Muscle of leg (tissue), 3 donors: ENCODE measurements at regions not wholly inside any gene's neighbourhood (a gene's known extent, or its start where the extent isn't known, plus 50 kb on each side); places are given as distances from the start of the nearest gene placed in this dataset.

Source experiments
- DNase-seq: peaks from one replicate; pipeline ENCODE4 v3.0.0; 2013
- H3K27ac ChIP-seq: one replicate; pipeline ENCODE4 v1.5.1; 2013; ENCODE audit warnings: mild to moderate bottlenecking, low read length, control low read depth
- H3K27me3 ChIP-seq: one replicate; pipeline ENCODE4 v1.6.1; 2013; ENCODE audit warnings: low read length; ENCODE audit not compliant: control insufficient read depth, insufficient read depth
- H3K36me3 ChIP-seq: one replicate; pipeline ENCODE4 v1.6.1; 2013; ENCODE audit warnings: low read length; ENCODE audit not compliant: control insufficient read depth, insufficient read depth
- H3K4me1 ChIP-seq: one replicate; pipeline ENCODE4 v1.6.1; 2013; ENCODE audit warnings: low read length; ENCODE audit not compliant: control insufficient read depth, insufficient read depth
- H3K4me3 ChIP-seq: one replicate; pipeline ENCODE4 v1.5.1; 2013; ENCODE audit warnings: low read length, control low read depth
- H3K9me3 ChIP-seq: replicated peaks from 2 replicates; pipeline ENCODE4 v1.6.1; 2013; ENCODE audit warnings: low read depth, low read length; ENCODE audit not compliant: control insufficient read depth
- WGBS: methylation state at CpG from one replicate; pipeline ENCODE4 v1.1.5; 2013; ENCODE audit warnings: missing lambda C conversion rate; ENCODE audit not compliant: insufficient coverage; 5-methylcytosine and 5-hydroxymethylcytosine counted together

DNA sequence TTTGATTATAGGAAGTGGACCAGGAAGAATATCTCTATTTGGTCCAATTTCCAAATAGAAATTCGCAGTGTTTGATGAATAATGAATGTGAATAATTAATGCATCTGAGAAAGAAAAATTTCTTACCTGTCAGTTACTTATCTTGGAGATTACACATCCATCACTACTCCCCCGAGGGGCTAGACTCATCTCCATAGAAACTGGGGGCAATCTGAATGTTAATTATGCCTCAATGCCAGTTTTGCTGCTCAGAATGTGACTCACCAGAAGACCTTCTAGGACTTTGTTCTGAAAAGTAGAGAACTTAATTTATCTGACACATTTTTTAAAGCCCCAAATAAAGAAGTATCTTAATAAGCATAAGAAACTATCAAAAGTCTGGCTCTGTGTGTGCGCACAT, 233.4 kb upstream of the NR4A3 start:
- no peak overlapping the region for H3K4me3 ChIP-seq
- no peak for DNase-seq
- WGBS: no CpG with 5 or more reads among the region's 3 CpGs

DNA sequence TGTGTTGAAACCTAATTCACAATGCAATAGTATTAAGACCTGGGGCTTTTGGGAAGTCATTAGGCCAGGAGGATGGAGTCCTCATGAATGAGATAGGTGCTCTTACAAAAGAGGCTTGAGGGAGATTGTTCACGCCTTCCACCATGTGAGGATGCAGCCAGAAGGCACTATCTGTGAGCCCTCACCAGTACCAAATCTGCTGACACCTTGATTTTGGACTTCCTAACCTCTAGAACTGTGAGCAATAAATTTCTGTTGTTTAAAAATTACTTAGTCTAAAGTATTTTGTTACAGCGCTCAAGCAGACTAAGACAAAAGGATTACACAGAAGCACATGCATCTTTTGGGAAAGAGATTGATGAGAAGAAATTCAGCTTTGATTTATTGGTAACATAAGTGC, 232.9 kb upstream of the NR4A3 start:
- no peaks in the 10 kb centered on the region for H3K27me3 ChIP-seq
- WGBS: no CpG with 5 or more reads among the region's 2 CpGs
- H3K36me3 ChIP-seq: no peaks in the 10 kb centered on the region
- DNase-seq: no peak
- no peak overlapping the region for H3K4me3 ChIP-seq
- H3K4me1 ChIP-seq: no peaks in the 10 kb centered on the region
- H3K9me3 ChIP-seq: peaks cover 2% of the 10 kb centered on the region
- H3K27ac ChIP-seq: no peak overlapping the region

More for the DNA sequence above, 233.4 kb upstream of the NR4A3 start:
- Histone ChIP-seq H3K27ac (no peak overlapping the region), H3K4me1 (no peaks in the 10 kb centered on the region), H3K9me3 (peaks cover 3% of the 10 kb centered on the region), H3K36me3 (no peaks in the 10 kb centered on the region), H3K27me3 (no peaks in the 10 kb centered on the region)

DNA sequence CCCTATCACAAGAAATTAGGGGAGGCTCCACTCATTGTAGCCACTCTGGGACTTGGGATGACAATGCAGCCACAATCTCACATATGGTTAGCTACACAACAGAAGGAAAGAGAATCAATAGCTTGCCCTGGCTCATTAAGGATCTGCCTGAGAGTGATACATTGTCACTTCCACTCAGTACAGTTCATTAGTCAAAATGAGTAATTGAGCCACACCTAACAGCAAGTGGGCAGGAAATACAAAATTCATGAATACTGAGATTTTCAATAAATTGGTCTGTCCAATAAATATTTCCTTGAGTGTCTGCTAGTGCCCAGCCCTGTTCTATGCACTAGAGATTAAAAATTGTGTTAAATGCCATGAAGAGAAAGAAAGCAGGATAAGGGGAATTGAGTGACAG, 231.3 kb upstream of the NR4A3 start:
- Histone ChIP-seq H3K27me3 (no peaks in the 10 kb centered on the region), H3K4me1 (no peaks in the 10 kb centered on the region), H3K9me3 (no peaks in the 10 kb centered on the region), H3K27ac (peak overlapping the region; percentile 9), H3K4me3 (no peak overlapping the region), H3K36me3 (no peaks in the 10 kb centered on the region)
- no peak for DNase-seq

DNA sequence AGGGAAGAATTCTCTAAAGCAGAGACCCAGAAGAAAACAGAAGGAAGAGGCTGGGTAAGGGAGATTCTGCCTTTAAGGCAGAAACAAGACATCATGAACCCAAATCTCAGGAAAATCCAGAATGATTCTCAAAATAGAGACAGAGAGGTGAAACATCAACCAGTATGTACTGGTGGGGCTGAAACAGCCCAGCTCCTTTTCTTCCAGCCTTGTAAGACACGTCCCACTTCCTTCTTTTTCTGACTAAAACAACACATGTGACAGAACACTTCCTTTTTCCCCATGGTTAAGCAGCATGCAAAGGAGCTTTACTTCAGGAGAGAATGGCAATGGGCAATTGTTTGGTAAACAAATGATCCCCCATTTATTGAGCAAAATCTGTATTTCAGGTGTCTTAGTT, 230.8 kb upstream of the NR4A3 start:
- H3K36me3 ChIP-seq: no peaks in the 10 kb centered on the region
- H3K27ac ChIP-seq: peak overlapping the region; percentile 9

DNA sequence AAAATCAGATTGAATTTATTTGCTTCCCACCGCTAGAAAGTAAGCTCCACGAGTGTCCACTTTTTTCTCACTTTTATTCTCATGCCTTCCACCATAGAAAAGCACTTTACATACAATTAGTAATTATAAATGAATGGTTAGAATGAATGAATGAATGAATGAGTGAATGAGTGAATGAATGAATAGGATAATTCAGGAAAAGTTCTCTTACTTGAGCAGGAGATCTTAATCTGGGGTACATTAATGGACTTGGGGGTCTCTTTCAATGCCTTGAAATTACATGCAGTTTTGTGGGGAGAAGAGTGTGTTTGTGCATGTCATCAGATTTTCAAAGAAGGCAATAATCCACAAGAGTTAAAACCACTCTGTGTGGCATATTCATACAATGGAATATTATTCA, 229.9 kb upstream of the NR4A3 start:
- no peaks in the 10 kb centered on the region for H3K36me3 ChIP-seq
- DNase-seq: no peak
- no peaks in the 10 kb centered on the region for H3K9me3 ChIP-seq
- no peaks in the 10 kb centered on the region for H3K4me1 ChIP-seq
- H3K27me3 ChIP-seq: no peaks in the 10 kb centered on the region
- H3K27ac ChIP-seq: no peak overlapping the region
- no CpG with 5 or more reads among the region's 2 CpGs for WGBS
- no peak overlapping the region for H3K4me3 ChIP-seq

More for the DNA sequence above, 230.8 kb upstream of the NR4A3 start:
- no peak overlapping the region for H3K4me3 ChIP-seq
- H3K4me1 ChIP-seq: no peaks in the 10 kb centered on the region
- peak; percentile 58 for DNase-seq
- WGBS: no CpG with 5 or more reads among the region's 1 CpG
- no peaks in the 10 kb centered on the region for H3K9me3 ChIP-seq
- no peaks in the 10 kb centered on the region for H3K27me3 ChIP-seq

DNA sequence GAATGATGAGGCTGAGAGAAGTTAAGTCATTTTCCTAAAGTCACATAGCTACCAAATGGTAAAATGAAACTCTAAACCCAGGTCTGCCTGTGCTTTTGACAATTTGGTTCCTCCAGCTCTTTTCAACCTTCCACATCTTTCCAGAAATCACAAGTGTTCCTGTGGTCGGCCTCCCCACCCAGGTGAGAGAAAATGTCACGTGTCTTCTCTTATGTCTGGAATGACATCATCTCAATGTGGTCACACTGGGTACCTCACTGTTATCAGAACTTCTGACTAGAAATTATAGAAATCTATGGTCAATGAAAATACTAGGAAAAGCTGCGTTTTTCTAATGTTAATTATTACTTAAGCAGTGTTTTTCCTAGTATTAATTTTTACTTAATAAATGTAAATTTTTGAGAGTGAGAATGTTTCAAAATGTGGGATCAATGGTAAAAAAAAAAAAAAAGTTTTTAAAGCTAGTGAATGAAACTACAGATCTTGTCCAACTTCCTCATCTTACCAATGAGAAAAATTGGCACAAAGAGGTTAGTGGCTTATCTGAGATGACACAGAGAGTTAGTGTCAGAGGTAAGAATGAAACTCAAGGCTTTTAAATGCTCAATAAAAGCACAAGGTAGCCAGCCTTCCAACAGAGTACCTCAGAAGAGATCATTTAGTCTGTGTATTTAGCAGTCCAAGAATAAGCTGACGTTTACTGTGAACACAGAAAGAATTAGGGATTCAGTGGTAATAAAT, 228.7 kb upstream of the NR4A3 start:
- H3K4me1 ChIP-seq: no peaks in the 10 kb centered on the region
- no peaks in the 10 kb centered on the region for H3K9me3 ChIP-seq
- no peaks in the 10 kb centered on the region for H3K36me3 ChIP-seq
- DNase-seq: no peak
- H3K4me3 ChIP-seq: no peak overlapping the region
- H3K27me3 ChIP-seq: no peaks in the 10 kb centered on the region
- WGBS: 20% methylated on average over 1 of the region's 4 CpGs
- H3K27ac ChIP-seq: no peak overlapping the region

DNA sequence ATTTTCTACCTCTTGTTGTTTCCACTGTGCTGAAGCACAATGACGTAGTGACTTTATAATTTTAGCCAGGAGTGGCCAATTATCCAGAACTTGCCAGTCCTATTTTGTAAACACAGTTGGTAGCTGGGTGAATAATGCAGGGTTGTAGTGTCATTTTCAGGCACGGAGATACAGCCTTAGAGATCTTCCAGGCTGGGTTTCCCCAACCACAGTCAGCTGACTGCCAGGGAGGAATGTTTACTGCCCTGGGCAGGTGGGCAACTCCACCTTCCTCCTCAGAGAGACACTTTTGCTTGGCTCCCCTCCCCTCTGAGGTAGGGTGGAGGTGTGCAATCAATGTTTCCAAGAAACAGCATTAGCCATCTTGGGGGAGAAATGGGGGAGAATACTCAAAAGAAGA, 228.1 kb upstream of the NR4A3 start:
- DNase-seq: no peak
- Histone ChIP-seq H3K36me3 (no peaks in the 10 kb centered on the region), H3K4me3 (no peak overlapping the region), H3K27me3 (no peaks in the 10 kb centered on the region), H3K27ac (no peak overlapping the region), H3K9me3 (no peaks in the 10 kb centered on the region), H3K4me1 (no peaks in the 10 kb centered on the region)
- no CpG with 5 or more reads among the region's 2 CpGs for WGBS

DNA sequence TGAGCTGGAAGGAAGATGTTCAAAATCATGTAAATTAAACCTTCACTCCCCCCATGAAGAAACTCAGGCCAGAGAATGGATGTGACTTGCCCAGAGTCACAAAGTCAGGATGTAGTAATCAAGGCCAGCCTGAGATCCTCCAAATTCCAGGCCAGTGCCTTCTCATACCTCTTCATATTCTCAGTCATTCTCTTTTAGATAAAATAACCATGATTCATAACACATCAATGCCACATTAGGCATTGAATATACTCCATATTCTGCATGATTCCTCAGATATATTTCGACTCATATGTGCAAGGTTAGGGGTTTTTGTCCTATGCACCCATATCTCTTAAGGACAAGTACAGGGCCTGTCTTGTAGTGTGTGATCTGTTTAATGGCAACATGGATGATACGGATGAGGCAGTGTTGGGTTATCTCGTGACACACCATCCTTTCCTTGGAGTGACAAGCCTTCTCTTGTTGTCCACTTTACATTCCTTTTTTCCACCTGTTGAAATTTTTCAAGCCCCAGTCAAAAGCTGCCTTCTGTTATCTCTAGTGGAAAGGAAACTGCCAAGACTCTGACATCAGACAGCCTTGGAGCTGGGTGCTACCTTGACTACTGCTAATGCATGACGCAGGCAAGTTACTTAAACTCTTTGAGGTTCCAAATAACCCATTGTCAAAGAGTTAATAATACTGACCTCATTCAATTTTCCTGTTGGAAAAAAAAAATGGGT, 227.5 kb upstream of the NR4A3 start:
- Histone ChIP-seq H3K27ac (no peak overlapping the region), H3K9me3 (no peaks in the 10 kb centered on the region), H3K27me3 (no peaks in the 10 kb centered on the region), H3K36me3 (no peaks in the 10 kb centered on the region), H3K4me3 (no peak overlapping the region), H3K4me1 (no peaks in the 10 kb centered on the region)
- DNase-seq: no peak
- WGBS: no CpG with 5 or more reads among the region's 4 CpGs

DNA sequence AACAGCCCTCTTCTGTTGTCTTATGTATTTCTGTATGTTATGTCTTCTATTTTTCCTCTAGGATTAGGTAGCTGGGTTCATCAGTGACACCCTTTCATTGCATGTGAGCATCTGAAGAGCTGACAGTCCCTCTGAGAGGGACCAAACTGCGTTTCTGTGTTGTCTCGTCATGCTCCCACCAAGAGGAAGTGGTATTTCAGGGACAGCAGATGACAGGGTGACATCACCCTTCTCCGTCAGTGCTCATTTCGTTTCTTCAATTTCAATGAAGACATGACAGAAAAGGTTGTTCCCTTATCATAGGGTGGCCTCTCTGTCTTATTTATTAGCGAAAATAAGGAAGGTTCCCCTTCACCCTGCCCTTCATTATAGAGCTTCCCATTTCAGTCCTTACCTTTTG, 225.9 kb upstream of the NR4A3 start:
- Histone ChIP-seq H3K27me3 (no peaks in the 10 kb centered on the region), H3K27ac (no peak overlapping the region), H3K4me1 (no peaks in the 10 kb centered on the region), H3K4me3 (no peak overlapping the region), H3K9me3 (no peaks in the 10 kb centered on the region), H3K36me3 (no peaks in the 10 kb centered on the region)
- 65% methylated on average over 4 of the region's 5 CpGs for WGBS
- DNase-seq: peak; percentile 32

DNA sequence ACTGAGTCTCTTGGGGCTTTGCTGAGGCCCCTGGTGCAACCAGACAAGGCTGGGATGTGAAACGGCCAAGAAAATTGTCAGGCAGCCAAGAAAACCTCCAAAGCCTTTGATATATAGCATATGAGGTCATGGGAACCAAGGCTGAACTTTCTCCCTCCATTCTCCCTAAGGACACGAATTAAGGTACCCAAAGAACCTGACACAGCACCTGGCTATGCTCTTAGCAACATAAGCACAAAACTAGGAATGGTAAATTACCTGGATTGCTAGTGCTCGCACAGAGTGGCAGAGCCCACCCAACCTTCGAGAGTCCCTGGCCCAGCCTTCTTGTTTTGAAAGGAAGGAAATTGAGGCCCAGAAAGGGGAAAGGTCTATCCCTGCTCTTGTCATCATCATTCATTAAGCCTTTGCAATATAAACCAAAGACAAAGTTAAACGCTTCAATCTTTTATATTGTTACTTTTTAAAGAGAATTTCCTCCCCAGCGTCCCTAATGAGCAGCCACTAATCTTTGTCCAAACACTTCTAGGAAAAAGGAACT, 220.0 kb upstream of the NR4A3 start:
- no peaks in the 10 kb centered on the region for H3K27me3 ChIP-seq
- no peaks in the 10 kb centered on the region for H3K36me3 ChIP-seq
- H3K4me1 ChIP-seq: no peaks in the 10 kb centered on the region
- H3K9me3 ChIP-seq: no peaks in the 10 kb centered on the region
- no CpG with 5 or more reads among the region's 6 CpGs for WGBS
- no peak overlapping the region for H3K4me3 ChIP-seq
- peak; percentile 55 for DNase-seq
- H3K27ac ChIP-seq: peak overlapping the region; percentile 71
